ENCODE measurements at regions not wholly inside any gene's neighbourhood (a gene's known extent, or its start where the extent isn't known, plus 50 kb on each side); places are given as distances from the start of the nearest gene placed in this dataset.

GRCh38 chr12:41972598-41972997 lies 172.1 kb downstream of the GXYLT1 start:
- ChIA-PET POLR2A (no interaction called here), SMC1A (ENCODE audit: uncharacterized antibody, unreplicated experiment) (interaction anchor here (0.6 to 0.9 kb wide), 3 partner anchors 23 to 262 kb away, joined by 3 to 4 read pairs (median 4); no protein-coding TSS in a partner anchor), CTCF (interaction anchor here (1.5 kb wide), 1 partner anchor 51 kb away, joined by 4 read pairs; no protein-coding TSS in a partner anchor), RAD21 (ENCODE audit: unreplicated experiment) (no interaction called here)
- no peaks in the 10 kb centered on the region for H3K9me3 ChIP-seq (replicated peaks; ENCODE audit: control insufficient read depth, insufficient read depth, low read length)
- H3K4me1 ChIP-seq (ENCODE audit: control insufficient read depth, insufficient read depth, low read length), result no peaks in the 10 kb centered on the region
- no peak overlapping the region for H3K4me3 ChIP-seq
- BruUV-seq (replicated peaks), result no TSS peak
- TF ChIP-seq HSF1 (IDR thresholded peaks at IDR 0.05; ENCODE audit: low read depth, low read length), result no peak
- TF ChIP-seq IKZF1 (conservative IDR thresholded peaks at IDR 0.05), result no peak
- TF ChIP-seq ZZZ3 (IDR thresholded peaks at IDR 0.05; ENCODE audit: control insufficient read depth, insufficient read length, low read depth), result no peak
- TF ChIP-seq SRF (IDR thresholded peaks at IDR 0.05; ENCODE audit: low read depth in 2 of 2, low read length in 2 of 2), result no peak
- no peak for TF ChIP-seq SIX5 (IDR thresholded peaks at IDR 0.05; ENCODE audit: low read depth, low read length, severe bottlenecking)
- TF ChIP-seq SUZ12 (IDR thresholded peaks at IDR 0.05; ENCODE audit: unreplicated experiment), result no peak
- no peak for TF ChIP-seq NFIC (IDR thresholded peaks at IDR 0.05; ENCODE audit: low read depth, low read length)
- no peak for TF ChIP-seq YBX1 (IDR thresholded peaks at IDR 0.05)
- TF ChIP-seq ZNF384 (IDR thresholded peaks at IDR 0.05; ENCODE audit: borderline replicate concordance, low read depth, low read length), result no peak
- no peak for TF ChIP-seq MEF2B (IDR thresholded peaks at IDR 0.05; ENCODE audit: partially characterized antibody, poor library complexity, severe bottlenecking)
- no peak for TF ChIP-seq YY1 (IDR thresholded peaks at IDR 0.05; ENCODE audit: low read depth, low read length)
- no peak for TF ChIP-seq RELA (IDR thresholded peaks at IDR 0.05; ENCODE audit: borderline replicate concordance, partially characterized antibody)
- FAIRE-seq (no peak), ATAC-seq (no peak), DNase-seq (ENCODE audit: low read depth, low spot score) (no peak)
- H3K9ac ChIP-seq (ENCODE audit: control insufficient read depth, insufficient read depth, low read length), result no peak overlapping the region
- no peaks in the 10 kb centered on the region for H3K36me3 ChIP-seq (ENCODE audit: control insufficient read depth in 2 of 2, insufficient read depth in 2 of 2, low read length in 1 of 2)
- WGBS (ENCODE audit: insufficient coverage, insufficient replicate concordance, low lambda C conversion rate, missing lambda C conversion rate), result 94% methylated on average over 2 of the region's 2 CpGs
- H3K27ac ChIP-seq (ENCODE audit: control insufficient read depth, insufficient read depth), result no peak overlapping the region
- intact Hi-C loops (cut with micrococcal nuclease; ENCODE audit: unreplicated experiment), result no loop called here
- H3K79me2 ChIP-seq (ENCODE audit: control insufficient read depth, insufficient read depth, low read length), result no peaks in the 10 kb centered on the region
- H3K4me2 ChIP-seq (ENCODE audit: control insufficient read depth, insufficient read depth), result no peak overlapping the region
- no peaks in the 10 kb centered on the region for H4K20me1 ChIP-seq (ENCODE audit: control insufficient read depth, insufficient read depth)
- in situ Hi-C loops (cut with MboI), result no loop called here
- H3K27me3 ChIP-seq (replicated peaks in 1 of 2; ENCODE audit: control insufficient read depth in 2 of 2, insufficient read depth in 2 of 2, low read length in 1 of 2), result no peaks in the 10 kb centered on the region
- no peak overlapping the region for H2AFZ ChIP-seq (ENCODE audit: control insufficient read depth, low read depth, low read length)

All from GM12878 (cell line).